ENCODE measurements at regions not wholly inside any gene's neighbourhood (a gene's known extent, or its start where the extent isn't known, plus 50 kb on each side); places are given as distances from the start of the nearest gene placed in this dataset.

DNA sequence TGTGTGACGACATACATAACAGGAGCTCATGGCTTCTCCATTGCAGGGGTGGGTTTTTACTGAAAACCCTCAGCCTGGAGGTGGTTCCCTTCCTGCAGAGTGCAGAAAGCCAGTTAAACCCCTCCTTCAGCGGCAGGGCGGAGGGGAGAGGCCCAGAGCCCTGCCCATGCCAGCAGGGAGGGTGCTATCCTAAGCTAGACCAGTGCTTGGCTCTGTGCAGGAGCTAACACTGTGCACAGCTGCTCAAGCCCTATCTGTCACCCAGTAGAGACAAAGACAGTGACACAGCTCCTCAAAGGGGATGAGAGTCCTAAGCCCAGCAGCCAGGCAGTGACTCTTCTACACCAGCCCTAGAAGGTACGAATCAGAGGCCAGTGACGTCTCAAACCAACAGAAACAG is 70.0 kb upstream of the ZSWIM6 start:
- no peak for TF ChIP-seq CTCF (IDR thresholded peaks at IDR 0.05; ENCODE audit: insufficient read depth, low read depth, low read length, missing control alignments)
- DNase-seq (ENCODE audit: low read depth), result no peak
- H3K4me3 ChIP-seq (ENCODE audit: low read depth, low read length), result no peak overlapping the region

GRCh38 chr5:61263072-61263471 is 69.0 kb upstream of the ZSWIM6 start:
- DNase-seq (ENCODE audit: low read depth), result peak; percentile 29
- H3K4me3 ChIP-seq (ENCODE audit: low read depth, low read length), result no peak overlapping the region
- TF ChIP-seq CTCF (IDR thresholded peaks at IDR 0.05; ENCODE audit: insufficient read depth, low read depth, low read length, missing control alignments), result no peak

DNA sequence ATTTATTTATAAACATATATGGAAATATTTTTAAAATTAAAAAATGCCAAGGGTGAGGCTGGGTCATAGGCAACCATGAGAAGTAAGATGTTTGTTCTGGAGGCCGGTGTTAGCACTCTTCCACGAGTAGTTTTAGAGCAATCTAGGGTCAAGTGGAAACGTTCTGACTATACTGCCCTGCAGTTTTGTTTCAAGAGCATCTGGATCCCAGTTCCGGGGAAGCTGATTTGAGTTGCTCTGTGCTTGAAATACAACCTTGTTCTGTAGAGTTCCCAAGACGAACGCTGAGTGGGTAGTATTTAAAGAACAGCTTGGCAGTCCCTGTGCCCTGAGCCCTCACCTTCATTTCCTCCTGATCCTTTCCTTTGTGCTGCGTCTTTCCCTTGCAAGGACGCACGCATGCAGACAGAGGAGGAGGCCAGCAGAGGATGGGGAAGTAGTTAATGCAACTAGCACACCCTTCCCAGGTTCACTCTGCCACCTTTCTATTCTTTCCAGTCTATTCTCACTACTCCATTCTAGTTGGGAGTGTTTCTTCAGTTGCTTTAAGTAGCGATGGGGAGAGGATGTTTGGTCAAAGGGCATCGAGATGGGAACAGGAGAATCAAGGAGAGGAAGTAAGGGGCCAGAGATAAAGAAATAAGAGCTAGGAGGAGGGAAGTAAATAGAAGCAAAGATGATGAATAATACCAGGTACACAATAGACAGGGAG is 68.3 kb upstream of the ZSWIM6 start:
- no peak for DNase-seq (ENCODE audit: low read depth)

DNA sequence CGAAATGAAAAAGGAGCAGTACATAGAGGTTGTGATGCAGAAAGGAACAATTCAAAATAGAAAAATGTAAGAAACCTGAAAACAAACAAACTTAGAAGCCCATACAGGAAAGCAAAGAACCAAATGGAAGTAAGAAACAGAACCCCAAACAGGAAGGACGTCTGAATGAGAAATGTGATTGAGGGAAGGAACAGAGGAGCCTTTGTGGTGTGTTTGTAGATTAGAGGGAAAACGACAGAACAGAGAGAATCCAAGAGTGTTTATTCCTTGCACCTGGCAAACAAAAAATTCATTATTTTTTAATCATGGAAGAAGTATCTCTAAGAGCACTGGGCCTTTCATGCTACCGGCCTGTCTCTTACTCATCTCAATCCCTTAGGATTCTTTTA is 67.8 kb upstream of the ZSWIM6 start:
- no peak overlapping the region for H3K4me3 ChIP-seq (ENCODE audit: low read depth, low read length)
- DNase-seq (ENCODE audit: low read depth), result no peak
- TF ChIP-seq CTCF (IDR thresholded peaks at IDR 0.05; ENCODE audit: insufficient read depth, low read depth, low read length, missing control alignments), result no peak

More for the DNA sequence above, 68.3 kb upstream of the ZSWIM6 start:
- no peak for TF ChIP-seq CTCF (IDR thresholded peaks at IDR 0.05; ENCODE audit: insufficient read depth, low read depth, low read length, missing control alignments)
- H3K4me3 ChIP-seq (ENCODE audit: low read depth, low read length), result no peak overlapping the region

DNA sequence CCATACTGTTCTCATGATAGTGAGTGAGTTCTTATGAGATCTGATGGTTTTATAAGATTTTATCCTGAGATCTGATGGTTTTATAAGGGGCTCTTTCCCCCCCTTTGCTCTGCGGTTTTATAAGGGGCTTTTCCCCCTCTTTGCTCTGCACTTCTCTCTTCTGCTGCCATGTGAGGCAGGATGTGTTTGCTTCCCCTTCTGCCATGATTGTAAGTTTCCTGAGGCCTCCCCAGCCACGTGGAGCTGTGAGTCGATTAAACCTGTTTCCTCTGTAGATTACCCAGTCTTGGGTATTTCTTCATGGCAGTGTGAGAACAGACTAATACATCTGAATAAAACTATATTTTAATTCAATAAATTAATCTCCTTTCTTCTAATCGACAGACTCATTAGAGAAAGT is 64.9 kb upstream of the ZSWIM6 start:
- no peak for TF ChIP-seq CTCF (IDR thresholded peaks at IDR 0.05; ENCODE audit: insufficient read depth, low read depth, low read length, missing control alignments)
- no peak overlapping the region for H3K4me3 ChIP-seq (ENCODE audit: low read depth, low read length)
- no peak for DNase-seq (ENCODE audit: low read depth)

GRCh38 chr5:61268871-61269270 is 63.2 kb upstream of the ZSWIM6 start:
- no peak for DNase-seq (ENCODE audit: low read depth)
- H3K4me3 ChIP-seq (ENCODE audit: low read depth, low read length), result no peak overlapping the region
- no peak for TF ChIP-seq CTCF (IDR thresholded peaks at IDR 0.05; ENCODE audit: insufficient read depth, low read depth, low read length, missing control alignments)
